ENCODE measurements at regions not wholly inside any gene's neighbourhood (a gene's known extent, or its start where the extent isn't known, plus 50 kb on each side); places are given as distances from the start of the nearest gene placed in this dataset.

- no peak for FAIRE-seq
Observed at GRCh38 chr12:124428136-124428791, 133.4 kb downstream of the RFLNA start.

GRCh38 chr12:124426594-124427555 lies 132.0 kb downstream of the RFLNA start:
- FAIRE-seq: no peak

GRCh38 chr12:124425667-124426066 lies 130.8 kb downstream of the RFLNA start:
- no peak for FAIRE-seq

- FAIRE-seq: no peak
Observed at GRCh38 chr12:124424516-124424905, 129.6 kb downstream of the RFLNA start.

GRCh38 chr12:124423761-124424515 lies 129.0 kb downstream of the RFLNA start:
- FAIRE-seq: no peak

- FAIRE-seq: no peak
Observed at GRCh38 chr12:124422570-124423523, 128.0 kb downstream of the RFLNA start.

- FAIRE-seq: no peak
Observed at GRCh38 chr12:124422142-124422569, 127.3 kb downstream of the RFLNA start.

GRCh38 chr12:124420996-124421674 lies 126.2 kb downstream of the RFLNA start:
- no peak for FAIRE-seq

GRCh38 chr12:124420041-124420995 lies 125.4 kb downstream of the RFLNA start:
- no peak for FAIRE-seq

- no peak for FAIRE-seq
Observed at GRCh38 chr12:124419292-124420040, 124.6 kb downstream of the RFLNA start.

- no peak for FAIRE-seq
Observed at GRCh38 chr12:124418791-124419190, 123.9 kb downstream of the RFLNA start.

GRCh38 chr12:124418156-124418555 lies 123.3 kb downstream of the RFLNA start:
- no peak for FAIRE-seq

- FAIRE-seq: no peak
Observed at GRCh38 chr12:124416516-124417395, 121.9 kb downstream of the RFLNA start.

GRCh38 chr12:124415064-124415463 lies 120.2 kb downstream of the RFLNA start:
- FAIRE-seq: no peak

- FAIRE-seq: no peak
Observed at GRCh38 chr12:124413915-124414314, 119.0 kb downstream of the RFLNA start.

GRCh38 chr12:124413401-124413800 lies 118.5 kb downstream of the RFLNA start:
- no peak for FAIRE-seq

- no peak for FAIRE-seq
Observed at GRCh38 chr12:124412646-124413015, 117.7 kb downstream of the RFLNA start.

- no peak for FAIRE-seq
Observed at GRCh38 chr12:124411953-124412645, 117.2 kb downstream of the RFLNA start.

Data from colon (tissue), 2 donors.